ENCODE measurements at regions not wholly inside any gene's neighbourhood (a gene's known extent, or its start where the extent isn't known, plus 50 kb on each side); places are given as distances from the start of the nearest gene placed in this dataset.

- H3K36me3 ChIP-seq (ENCODE audit: insufficient read depth, low read length): no peaks in the 10 kb centered on the region
- CTCF ChIA-PET: no interaction called here
- no peak for TF ChIP-seq CTCF (IDR thresholded peaks at IDR 0.05)
- H3K4me3 ChIP-seq (ENCODE audit: low read length): no peak overlapping the region
- H3K27ac Mint-ChIP-seq: no peak overlapping the region
- DNase-seq: no peak
- no peaks in the 10 kb centered on the region for H3K27me3 Mint-ChIP-seq
- no peak for ATAC-seq (ENCODE audit: poor library complexity)
- no peaks in the 10 kb centered on the region for H3K4me1 ChIP-seq (ENCODE audit: insufficient read depth, low read length)
- no peaks in the 10 kb centered on the region for H3K36me3 Mint-ChIP-seq (ENCODE audit: low read depth)
- H3K27ac ChIP-seq (ENCODE audit: low read depth in 1 of 2, low read length in 2 of 2): no peak overlapping the region
- no peaks in the 10 kb centered on the region for H3K27me3 ChIP-seq (ENCODE audit: control insufficient read depth in 1 of 2, insufficient read depth in 2 of 2, low read length in 2 of 2)
- intact Hi-C loops (cut with DNase I, micrococcal nuclease): no loop called here
- POLR2A ChIA-PET: no interaction called here
- H3K9me3 ChIP-seq (ENCODE audit: control insufficient read depth in 1 of 2, insufficient read depth in 1 of 2, low read length in 2 of 2): no peaks in the 10 kb centered on the region
- H3K9me3 Mint-ChIP-seq: peaks cover 4% of the 10 kb centered on the region
- H3K4me1 Mint-ChIP-seq (ENCODE audit: low read depth): no peaks in the 10 kb centered on the region
- no peak overlapping the region for H3K4me3 Mint-ChIP-seq
These were observed 74.4 kb upstream of the CLEC14A start for GRCh38 chr14:38330275-38330674.

GRCh38 chr14:38329246-38329645, 73.4 kb upstream of the CLEC14A start:
- ChIA-PET POLR2A (no interaction called here), CTCF (no interaction called here)
- Histone ChIP-seq H3K27ac (ENCODE audit: low read depth in 1 of 2, low read length in 2 of 2) (no peak overlapping the region), H3K9me3 (ENCODE audit: control insufficient read depth in 1 of 2, insufficient read depth in 1 of 2, low read length in 2 of 2) (no peaks in the 10 kb centered on the region), H3K4me1 (ENCODE audit: insufficient read depth, low read length) (no peaks in the 10 kb centered on the region), H3K4me3 (ENCODE audit: low read length) (no peak overlapping the region), H3K36me3 (ENCODE audit: insufficient read depth, low read length) (no peaks in the 10 kb centered on the region), H3K27me3 (ENCODE audit: control insufficient read depth in 1 of 2, insufficient read depth in 2 of 2, low read length in 2 of 2) (no peaks in the 10 kb centered on the region)
- TF ChIP-seq CTCF (IDR thresholded peaks at IDR 0.05): no peak
- DNase-seq (no peak), ATAC-seq (ENCODE audit: poor library complexity) (no peak)
- Mint-ChIP-seq H3K4me3 (no peak overlapping the region), H3K9me3 (peaks cover 4% of the 10 kb centered on the region), H3K4me1 (ENCODE audit: low read depth) (no peaks in the 10 kb centered on the region), H3K36me3 (ENCODE audit: low read depth) (no peaks in the 10 kb centered on the region), H3K27ac (no peak overlapping the region), H3K27me3 (no peaks in the 10 kb centered on the region)
- intact Hi-C loops (cut with DNase I, micrococcal nuclease): loop anchor here in 1 of 2 experiments (5.0 kb wide), 1 partner anchor 353 kb away; no protein-coding TSS in a partner anchor

GRCh38 chr14:38316922-38317321, 61.0 kb upstream of the CLEC14A start:
- Histone ChIP-seq H3K4me1 (ENCODE audit: insufficient read depth, low read length) (no peaks in the 10 kb centered on the region), H3K9me3 (ENCODE audit: control insufficient read depth in 1 of 2, insufficient read depth in 1 of 2, low read length in 2 of 2) (no peaks in the 10 kb centered on the region), H3K36me3 (ENCODE audit: insufficient read depth, low read length) (no peaks in the 10 kb centered on the region), H3K4me3 (ENCODE audit: low read length) (no peak overlapping the region), H3K27me3 (ENCODE audit: control insufficient read depth in 1 of 2, insufficient read depth in 2 of 2, low read length in 2 of 2) (no peaks in the 10 kb centered on the region), H3K27ac (ENCODE audit: low read depth in 1 of 2, low read length in 2 of 2) (no peak overlapping the region)
- ChIA-PET POLR2A (no interaction called here), CTCF (no interaction called here)
- H3K9me3 Mint-ChIP-seq: peaks cover under 1% of the 10 kb centered on the region
- H3K27me3 Mint-ChIP-seq: no peaks in the 10 kb centered on the region
- ATAC-seq (ENCODE audit: poor library complexity) (no peak), DNase-seq (no peak)
- no peaks in the 10 kb centered on the region for H3K36me3 Mint-ChIP-seq (ENCODE audit: low read depth)
- TF ChIP-seq CTCF (IDR thresholded peaks at IDR 0.05): no peak
- intact Hi-C loops (cut with DNase I, micrococcal nuclease): no loop called here
- H3K27ac Mint-ChIP-seq: no peak overlapping the region
- H3K4me3 Mint-ChIP-seq: no peak overlapping the region
- H3K4me1 Mint-ChIP-seq (ENCODE audit: low read depth): no peaks in the 10 kb centered on the region
